Ovary (tissue), 7 donors: ENCODE measurements at regions not wholly inside any gene's neighbourhood (a gene's known extent, or its start where the extent isn't known, plus 50 kb on each side); places are given as distances from the start of the nearest gene placed in this dataset.

Experiments used
- DNase-seq, 5 donors: peaks; one replicate each; pipeline ENCODE4 v3.0.0-alpha.2; 2019 to 2020
- H3K27ac ChIP-seq, 2 donors: fragments of 200-600 bp; one replicate each; pipeline versions ENCODE4 v1.5.1 to v1.8.0; 2019 to 2022
- H3K27me3 ChIP-seq: fragments of 200-600 bp; one replicate; pipeline ENCODE4 v1.8.0; 2022
- H3K36me3 ChIP-seq: fragments of 200-600 bp; sonication (generic); one replicate; pipeline ENCODE4 v1.5.1; 2019
- H3K4me1 ChIP-seq: one replicate; pipeline ENCODE4 v1.8.1; 2013; ENCODE audit warnings: mild to moderate bottlenecking, moderate library complexity; ENCODE audit not compliant: insufficient read depth
- H3K4me3 ChIP-seq: fragments of 200-600 bp; sonication (generic); one replicate; pipeline ENCODE4 v1.5.1; 2017
- H3K9me3 ChIP-seq, 2 donors: fragments of 200-600 bp in 1 of 2; sonication (generic) in 1 of 2; one replicate each; pipeline versions ENCODE4 v1.5.1 to v1.8.1; 2013 to 2019; ENCODE audit warnings: mild to moderate bottlenecking in 1 of 2, moderate library complexity in 1 of 2
- EP300 ChIP-seq: sonication (generic); formaldehyde crosslinking; IDR thresholded peaks from one replicate; pipeline ENCODE4 v1.6.1; 2017; ENCODE audit warnings: antibody characterized with exemption
- POLR2A ChIP-seq: fragments of 450-650 bp; IDR thresholded peaks from one replicate; pipeline ENCODE4 v1.6.1; 2017; ENCODE audit warnings: antibody characterized with exemption, mild to moderate bottlenecking, moderate library complexity
- WGBS, 3 donors: extraction: QIAGEN DNeasy Blood & Tissue Kit in 1 of 3; methylation state at CpG; one replicate each; pipeline versions ENCODE4 v1.1.5 to v1.1.7; 2013 to 2017; 5-methylcytosine and 5-hydroxymethylcytosine counted together
- intact Hi-C, 4 donors: fragments of 100-400 bp; cut with DNase I; formaldehyde crosslinking; loops; one replicate each; pipeline versions ENCODE4 v1.11.0 to v1.15.1; 2022 to 2023
- TF ChIP-seq, protein P1 (sequence below), 3 donors: fragments of 450-650 bp in 2 of 3; fragments of 200-600 bp in 1 of 3; IDR thresholded peaks; one replicate each; pipeline versions ENCODE4 v1.5.1 to v1.8.0; 2016 to 2022; ENCODE audit warnings: antibody characterized with exemption in 3 of 3, mild to moderate bottlenecking in 1 of 3
- donor health status: DM: no; HTN: no; CAD: no; lungs with moderate emphysema.
- donor health status: DM: no; HTN: no; CAD: no.
- donor health status: Bipolar disorder and iron deficiency.
- donor health status: DM: no; HTN: no; CAD: no.
- donor health status: DM: yes; HTN: yes; CAD: no.

DNA sequence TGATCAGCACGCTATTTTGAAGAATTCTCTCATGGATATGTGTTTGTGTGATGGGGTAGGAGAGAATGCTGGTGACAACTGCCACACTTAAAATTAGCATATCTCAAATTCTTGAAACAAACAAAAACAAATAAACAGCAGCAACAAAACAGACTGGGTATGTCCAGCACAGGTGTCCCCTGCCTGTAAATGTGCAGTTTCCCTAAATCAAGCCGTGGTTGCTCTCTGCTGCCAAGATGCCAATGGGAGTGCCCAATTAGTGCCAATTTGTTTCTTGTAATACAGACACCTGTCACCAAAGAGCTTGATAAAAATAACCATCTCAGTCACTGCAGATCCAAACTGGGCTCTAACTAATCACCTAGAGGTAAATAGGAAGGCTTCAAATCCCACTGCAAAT, 144.2 kb upstream of the SMARCA2 start:
- WGBS, 3 donors: 73 to 89% (median 79%) methylated on average over 2 of the region's 2 CpGs
- no peaks in the 10 kb centered on the region for H3K36me3 ChIP-seq
- no peak for DNase-seq

DNA sequence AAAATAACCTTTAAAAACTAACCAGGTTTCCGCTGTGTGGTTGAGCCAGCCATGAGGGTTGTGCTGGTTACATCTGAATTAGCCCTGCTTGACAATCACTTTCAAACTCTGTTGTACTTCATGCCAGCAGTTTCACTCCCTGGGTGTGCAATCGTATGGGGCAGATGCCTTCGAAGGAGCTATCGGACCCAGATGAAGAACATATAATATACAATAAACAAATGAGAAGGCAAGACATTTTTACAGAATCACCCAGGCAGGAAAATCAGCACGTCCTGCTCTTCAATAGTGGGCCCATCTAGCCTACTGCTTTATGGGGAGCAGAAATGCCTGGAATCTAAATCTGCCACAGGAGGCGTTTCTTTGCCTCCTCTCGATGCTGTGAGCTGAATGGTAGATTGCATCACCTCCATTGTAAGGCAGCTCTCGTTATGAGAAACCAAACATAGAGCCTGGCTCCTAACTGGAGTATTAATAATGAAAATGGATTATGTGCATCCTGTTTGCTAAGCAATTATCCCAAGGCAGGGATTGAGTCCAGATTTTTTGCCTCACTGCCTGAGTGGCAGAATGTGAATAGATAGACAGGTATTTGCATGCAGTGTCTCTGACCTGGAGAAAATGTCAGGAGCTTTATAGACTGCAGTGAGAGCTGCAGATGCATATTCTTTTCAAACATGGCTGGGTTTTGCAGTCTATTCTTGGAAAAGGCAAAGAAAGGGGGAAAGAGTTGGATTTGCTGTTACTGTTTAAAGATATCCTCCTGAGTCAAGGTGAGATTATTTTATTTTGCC, 143.3 kb upstream of the SMARCA2 start:
- H3K27ac ChIP-seq: no peak overlapping the region
- H3K9me3 ChIP-seq: no peaks in the 10 kb centered on the region
- no peaks in the 10 kb centered on the region for H3K4me1 ChIP-seq
- H3K36me3 ChIP-seq: no peaks in the 10 kb centered on the region
- intact Hi-C loops: no loop called here
- no peaks in the 10 kb centered on the region for H3K27me3 ChIP-seq
- no peak for TF ChIP-seq EP300
- TF ChIP-seq, protein P1, sequence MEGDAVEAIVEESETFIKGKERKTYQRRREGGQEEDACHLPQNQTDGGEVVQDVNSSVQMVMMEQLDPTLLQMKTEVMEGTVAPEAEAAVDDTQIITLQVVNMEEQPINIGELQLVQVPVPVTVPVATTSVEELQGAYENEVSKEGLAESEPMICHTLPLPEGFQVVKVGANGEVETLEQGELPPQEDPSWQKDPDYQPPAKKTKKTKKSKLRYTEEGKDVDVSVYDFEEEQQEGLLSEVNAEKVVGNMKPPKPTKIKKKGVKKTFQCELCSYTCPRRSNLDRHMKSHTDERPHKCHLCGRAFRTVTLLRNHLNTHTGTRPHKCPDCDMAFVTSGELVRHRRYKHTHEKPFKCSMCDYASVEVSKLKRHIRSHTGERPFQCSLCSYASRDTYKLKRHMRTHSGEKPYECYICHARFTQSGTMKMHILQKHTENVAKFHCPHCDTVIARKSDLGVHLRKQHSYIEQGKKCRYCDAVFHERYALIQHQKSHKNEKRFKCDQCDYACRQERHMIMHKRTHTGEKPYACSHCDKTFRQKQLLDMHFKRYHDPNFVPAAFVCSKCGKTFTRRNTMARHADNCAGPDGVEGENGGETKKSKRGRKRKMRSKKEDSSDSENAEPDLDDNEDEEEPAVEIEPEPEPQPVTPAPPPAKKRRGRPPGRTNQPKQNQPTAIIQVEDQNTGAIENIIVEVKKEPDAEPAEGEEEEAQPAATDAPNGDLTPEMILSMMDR (IDR thresholded peaks at IDR 0.05): no peak
- TF ChIP-seq POLR2A: no peak
- no peak for DNase-seq
- 45 to 51% (median 50%) methylated on average over 8 of the region's 8 CpGs for whole genome bisulfite sequencing, 3 donors
- H3K4me3 ChIP-seq: no peak overlapping the region

More for the DNA sequence above, 144.2 kb upstream of the SMARCA2 start:
- Histone ChIP-seq H3K4me1 (no peaks in the 10 kb centered on the region), H3K27me3 (no peaks in the 10 kb centered on the region), H3K27ac (no peak overlapping the region), H3K4me3 (no peak overlapping the region), H3K9me3 (no peaks in the 10 kb centered on the region)
- intact Hi-C loops: no loop called here
- TF ChIP-seq, protein P1 (IDR thresholded peaks at IDR 0.05): no peak
- no peak for TF ChIP-seq POLR2A
- no peak for TF ChIP-seq EP300

GRCh38 chr9:1875251-1875851, 139.8 kb upstream of the SMARCA2 start:
- H3K36me3 ChIP-seq: no peaks in the 10 kb centered on the region
- no peak for DNase-seq
- intact Hi-C loops: no loop called here

DNA sequence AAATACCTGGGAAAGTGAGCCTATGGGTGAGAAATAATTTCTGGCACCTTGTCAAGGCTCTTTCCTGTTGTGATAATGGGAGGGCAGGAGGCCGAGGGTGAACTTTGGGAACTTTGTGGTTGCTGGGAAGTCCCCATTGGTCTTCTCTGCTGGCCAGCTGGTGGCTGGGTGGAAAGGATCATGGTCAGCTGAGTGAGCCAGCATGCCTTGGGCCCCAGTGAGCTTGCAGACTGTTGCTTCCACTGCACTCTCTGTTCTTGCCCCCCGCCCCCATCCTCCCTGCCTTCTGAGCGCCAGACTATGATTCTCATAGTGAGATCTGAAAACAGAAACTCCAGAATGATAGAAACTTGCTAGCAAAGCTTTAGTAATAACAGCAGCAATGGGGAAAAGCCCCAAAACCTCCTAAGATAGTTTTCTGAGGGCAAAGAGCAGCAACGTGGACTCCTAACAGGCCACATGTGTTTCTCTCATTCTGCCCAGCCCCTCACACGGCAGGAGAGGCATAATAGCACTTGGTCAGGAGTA, 139.2 kb upstream of the SMARCA2 start:
- WGBS, 3 donors: 66 to 74% (median 68%) methylated on average over 5 of the region's 5 CpGs
- intact Hi-C loops: no loop called here
- H3K27me3 ChIP-seq: no peaks in the 10 kb centered on the region
- no peak overlapping the region for H3K4me3 ChIP-seq
- no peak for DNase-seq
- H3K9me3 ChIP-seq: no peaks in the 10 kb centered on the region
- no peaks in the 10 kb centered on the region for H3K4me1 ChIP-seq
- no peaks in the 10 kb centered on the region for H3K36me3 ChIP-seq
- H3K27ac ChIP-seq: no peak overlapping the region
- TF ChIP-seq, protein P1 (IDR thresholded peaks at IDR 0.05): no peak
- no peak for TF ChIP-seq EP300
- no peak for TF ChIP-seq POLR2A

More at GRCh38 chr9:1875251-1875851, 139.8 kb upstream of the SMARCA2 start:
- 87 to 89% (median 88%) methylated on average over 8 of the region's 8 CpGs for WGBS, 3 donors
- H3K27ac ChIP-seq: no peak overlapping the region
- H3K27me3 ChIP-seq: no peaks in the 10 kb centered on the region
- no peaks in the 10 kb centered on the region for H3K9me3 ChIP-seq
- H3K4me1 ChIP-seq: no peaks in the 10 kb centered on the region
- TF ChIP-seq EP300 (no peak), POLR2A (no peak)
- TF ChIP-seq, protein P1 (IDR thresholded peaks at IDR 0.05): no peak
- no peak overlapping the region for H3K4me3 ChIP-seq
